ENCODE measurements at regions not wholly inside any gene's neighbourhood (a gene's known extent, or its start where the extent isn't known, plus 50 kb on each side); places are given as distances from the start of the nearest gene placed in this dataset.

DNA sequence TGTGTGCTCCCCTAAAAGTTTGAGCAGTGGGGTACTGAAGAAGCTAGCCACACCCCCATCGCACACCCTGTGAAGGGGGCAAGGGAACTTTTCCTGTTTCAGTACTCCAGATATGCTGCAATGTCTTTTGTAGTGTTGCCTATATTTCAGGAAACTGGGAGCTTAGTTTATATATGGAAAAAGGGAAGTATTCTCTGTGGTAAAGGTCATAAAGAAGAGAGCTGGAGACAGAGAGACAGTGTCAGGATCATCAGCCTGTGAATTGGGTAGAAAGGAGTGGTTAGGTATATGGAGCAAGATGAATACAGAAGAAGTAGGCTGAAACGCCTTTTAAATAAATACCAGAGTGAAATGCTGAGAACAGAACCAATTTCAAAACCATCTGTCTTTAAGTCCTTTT is 82.2 kb upstream of the C9orf72 start (continued):
- no peak for TF ChIP-seq CTCF (IDR thresholded peaks at IDR 0.05; ENCODE audit: control extremely low read depth in 1 of 3, insufficient read depth in 1 of 3, low read depth in 1 of 3, low read length in 3 of 3)
- no peak for TF ChIP-seq EZH2 (IDR thresholded peaks at IDR 0.05; ENCODE audit: low read depth, low read length, severe bottlenecking)
- no peak for TF ChIP-seq NRF1 (IDR thresholded peaks at IDR 0.05; ENCODE audit: low read depth, low read length)
- TF ChIP-seq POLR2AphosphoS5 (IDR thresholded peaks at IDR 0.05; ENCODE audit: low read depth, low read length), result no peak
- no peak for TF ChIP-seq SP4 (IDR thresholded peaks at IDR 0.05; ENCODE audit: low read length)
- no peak for TF ChIP-seq CEBPB (IDR thresholded peaks at IDR 0.05; ENCODE audit: low read depth, low read length)
- no peak for TF ChIP-seq ATF3 (IDR thresholded peaks at IDR 0.05; ENCODE audit: insufficient read depth, low read depth, low read length)
